ENCODE measurements at regions not wholly inside any gene's neighbourhood (a gene's known extent, or its start where the extent isn't known, plus 50 kb on each side); places are given as distances from the start of the nearest gene placed in this dataset.

GRCh38 chr2:19700861-19701585, 200.8 kb downstream of the TTC32 start:
- no peaks in the 10 kb centered on the region for H3K27me3 ChIP-seq
- no peaks in the 10 kb centered on the region for H3K36me3 ChIP-seq
- no peak overlapping the region for H3K27ac ChIP-seq
- WGBS, 3 donors = 83 to 91% (median 90%) methylated on average over 8 to 10 of the region's 10 CpGs
- TF ChIP-seq POLR2A (IDR thresholded peaks at IDR 0.05) (no peak), EP300 (IDR thresholded peaks at IDR 0.05) (no peak), CTCF (IDR thresholded peaks at IDR 0.05) (no peak)
- no peaks in the 10 kb centered on the region for H3K9me3 ChIP-seq
- H3K4me1 ChIP-seq (ENCODE audit: insufficient read depth) = no peaks in the 10 kb centered on the region
- no peak for DNase-seq
- H3K4me3 ChIP-seq = no peak overlapping the region
- intact Hi-C loops (cut with DNase I) = no loop called here

- no peaks in the 10 kb centered on the region for H3K36me3 ChIP-seq
- TF ChIP-seq POLR2A (IDR thresholded peaks at IDR 0.05) (no peak), EP300 (IDR thresholded peaks at IDR 0.05) (no peak), CTCF (IDR thresholded peaks at IDR 0.05) (no peak)
- intact Hi-C loops (cut with DNase I) = no loop called here
- no peak overlapping the region for H3K4me3 ChIP-seq
- no peak overlapping the region for H3K27ac ChIP-seq
- DNase-seq = no peak
- WGBS, 3 donors = 71 to 80% (median 72%) methylated on average over 2 of the region's 2 CpGs
- no peaks in the 10 kb centered on the region for H3K4me1 ChIP-seq (ENCODE audit: insufficient read depth)
- H3K9me3 ChIP-seq = no peaks in the 10 kb centered on the region
- H3K27me3 ChIP-seq = no peaks in the 10 kb centered on the region
Measured at GRCh38 chr2:19697131-19697530, 204.7 kb downstream of the TTC32 start.

GRCh38 chr2:19695706-19696105, 206.1 kb downstream of the TTC32 start:
- Histone ChIP-seq H3K4me3 (no peak overlapping the region), H3K36me3 (no peaks in the 10 kb centered on the region), H3K27me3 (no peaks in the 10 kb centered on the region), H3K9me3 (no peaks in the 10 kb centered on the region), H3K4me1 (ENCODE audit: insufficient read depth) (no peaks in the 10 kb centered on the region), H3K27ac (no peak overlapping the region)
- WGBS, 3 donors = 69 to 75% (median 70%) methylated on average over 4 of the region's 4 CpGs
- DNase-seq = no peak
- TF ChIP-seq CTCF (IDR thresholded peaks at IDR 0.05) (no peak), POLR2A (IDR thresholded peaks at IDR 0.05) (no peak), EP300 (IDR thresholded peaks at IDR 0.05) (no peak)
- intact Hi-C loops (cut with DNase I) = no loop called here

GRCh38 chr2:19691892-19692291, 209.9 kb downstream of the TTC32 start:
- WGBS, 3 donors = 92 to 98% (median 94%) methylated on average over 1 of the region's 1 CpG
- Histone ChIP-seq H3K4me3 (no peak overlapping the region), H3K27me3 (no peaks in the 10 kb centered on the region), H3K36me3 (no peaks in the 10 kb centered on the region), H3K4me1 (ENCODE audit: insufficient read depth) (no peaks in the 10 kb centered on the region), H3K27ac (no peak overlapping the region), H3K9me3 (no peaks in the 10 kb centered on the region)
- intact Hi-C loops (cut with DNase I) = no loop called here
- no peak for DNase-seq
- TF ChIP-seq CTCF (IDR thresholded peaks at IDR 0.05) (no peak), POLR2A (IDR thresholded peaks at IDR 0.05) (no peak), EP300 (IDR thresholded peaks at IDR 0.05) (no peak)
